BJ (cell line): ENCODE measurements at regions not wholly inside any gene's neighbourhood (a gene's known extent, or its start where the extent isn't known, plus 50 kb on each side); places are given as distances from the start of the nearest gene placed in this dataset.
"Not testable (repeated sequence)": the region's sequence is repeated elsewhere in the genome, so short reads cannot be mapped to it uniquely, and the experiment has no call there.

Experiments
- CTCF ChIA-PET: fragments of 350-600 bp; formaldehyde crosslinking; extraction: SDS; loops from one replicate; lab custom pipeline; 2021; ENCODE audit warnings: antibody characterized with exemption, inconsistent platforms; lab: Yijun Ruan, JAX
- POLR2A ChIA-PET: fragments of 300-600 bp; sonication (Branson Sonifier 250); formaldehyde crosslinking; extraction: SDS; loops from one replicate; lab custom pipeline; 2021; ENCODE audit warnings: antibody characterized with exemption; lab: Charles Lee
- DNase-seq: peaks from one replicate; pipeline ENCODE4 v3.0.0-alpha.2; 2011; ENCODE audit warnings: low read depth
- H3K27me3 ChIP-seq: 2 replicates; pipeline ENCODE4 v1.6.0; 2011; ENCODE audit warnings: low read length; ENCODE audit not compliant: control insufficient read depth, insufficient read depth
- H3K36me3 ChIP-seq: 2 replicates; pipeline ENCODE4 v1.5.1; 2011; ENCODE audit warnings: low read length; ENCODE audit not compliant: control insufficient read depth, insufficient read depth
- H3K4me3 ChIP-seq: 2 replicates; pipeline ENCODE4 v1.5.1; 2011; ENCODE audit warnings: low read depth, mild to moderate bottlenecking, control low read depth, low read length
- TF ChIP-seq, protein P1 (sequence below): IDR thresholded peaks from 2 replicates; pipeline ENCODE4 v1.5.1; 2011; ENCODE audit warnings: low read depth, mild to moderate bottlenecking, control low read depth, inconsistent platforms, low read length, moderate library complexity; ENCODE audit not compliant: insufficient read depth

GRCh38 chr9:78097541-78097940, 65.9 kb upstream of the GNAQ start:
- Histone ChIP-seq H3K27me3 (no peaks in the 10 kb centered on the region; the same call in 1 of the 2 replicates), H3K4me3 (no peak overlapping the region), H3K36me3 (no peaks in the 10 kb centered on the region)
- ChIA-PET CTCF (no interaction called here), POLR2A (no interaction called here)
- TF ChIP-seq, protein P1, sequence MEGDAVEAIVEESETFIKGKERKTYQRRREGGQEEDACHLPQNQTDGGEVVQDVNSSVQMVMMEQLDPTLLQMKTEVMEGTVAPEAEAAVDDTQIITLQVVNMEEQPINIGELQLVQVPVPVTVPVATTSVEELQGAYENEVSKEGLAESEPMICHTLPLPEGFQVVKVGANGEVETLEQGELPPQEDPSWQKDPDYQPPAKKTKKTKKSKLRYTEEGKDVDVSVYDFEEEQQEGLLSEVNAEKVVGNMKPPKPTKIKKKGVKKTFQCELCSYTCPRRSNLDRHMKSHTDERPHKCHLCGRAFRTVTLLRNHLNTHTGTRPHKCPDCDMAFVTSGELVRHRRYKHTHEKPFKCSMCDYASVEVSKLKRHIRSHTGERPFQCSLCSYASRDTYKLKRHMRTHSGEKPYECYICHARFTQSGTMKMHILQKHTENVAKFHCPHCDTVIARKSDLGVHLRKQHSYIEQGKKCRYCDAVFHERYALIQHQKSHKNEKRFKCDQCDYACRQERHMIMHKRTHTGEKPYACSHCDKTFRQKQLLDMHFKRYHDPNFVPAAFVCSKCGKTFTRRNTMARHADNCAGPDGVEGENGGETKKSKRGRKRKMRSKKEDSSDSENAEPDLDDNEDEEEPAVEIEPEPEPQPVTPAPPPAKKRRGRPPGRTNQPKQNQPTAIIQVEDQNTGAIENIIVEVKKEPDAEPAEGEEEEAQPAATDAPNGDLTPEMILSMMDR = no peak
- no peak for DNase-seq

GRCh38 chr9:78091731-78092130, 60.1 kb upstream of the GNAQ start:
- TF ChIP-seq, protein P1 = no peak
- no peak overlapping the region for H3K4me3 ChIP-seq
- POLR2A ChIA-PET = no interaction called here
- DNase-seq = no peak
- CTCF ChIA-PET = interaction anchor here (1.4 kb wide), 1 partner anchor 11 kb away, joined by 3 read pairs; no protein-coding TSS in a partner anchor
- H3K36me3 ChIP-seq = no peaks in the 10 kb centered on the region
- H3K27me3 ChIP-seq = no peaks in the 10 kb centered on the region; the same call in 1 of the 2 replicates

DNA sequence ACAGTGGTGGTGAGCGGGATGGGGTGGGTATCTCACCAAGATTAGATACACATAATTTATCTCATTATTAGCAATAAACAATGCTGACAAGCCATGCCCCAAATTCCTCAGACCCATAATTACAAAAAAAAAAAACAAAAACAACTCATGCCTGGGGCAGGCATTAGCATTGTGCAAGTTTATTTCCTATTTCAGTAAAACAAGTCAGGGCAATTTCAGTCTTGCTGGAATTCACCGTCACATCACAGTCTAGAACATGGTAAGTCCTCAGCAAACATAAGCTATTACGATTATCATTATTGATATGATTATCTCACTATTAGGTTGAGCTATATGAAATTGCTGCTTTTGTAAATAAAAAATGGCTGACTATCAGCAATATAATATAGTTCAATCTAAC, 57.5 kb upstream of the GNAQ start:
- Histone ChIP-seq H3K36me3 (no peaks in the 10 kb centered on the region), H3K27me3 (no peaks in the 10 kb centered on the region), H3K4me3 (no peak overlapping the region)
- ChIA-PET POLR2A (no interaction called here), CTCF (no interaction called here)
- DNase-seq = no peak
- TF ChIP-seq, protein P1 = no peak

DNA sequence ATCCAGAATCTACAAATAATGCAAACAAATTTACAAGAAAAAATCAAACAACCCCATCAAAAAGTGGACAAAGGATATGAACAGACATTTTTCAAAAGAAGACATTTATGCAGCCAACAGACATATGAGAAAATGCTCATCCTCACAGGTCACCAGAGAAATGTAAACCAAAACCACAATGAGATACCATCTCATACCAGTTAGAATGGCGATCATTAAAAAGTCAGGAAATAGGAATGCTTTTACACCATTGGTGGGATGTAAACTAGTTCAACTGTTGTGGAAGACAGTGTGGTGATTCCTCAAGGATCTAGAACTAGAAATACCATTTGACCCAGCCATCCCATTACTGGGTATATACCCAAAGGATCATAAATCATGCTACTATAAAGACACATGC, 56.6 kb upstream of the GNAQ start:
- H3K36me3 ChIP-seq, POLR2A ChIA-PET, H3K27me3 ChIP-seq, DNase-seq, H3K4me3 ChIP-seq, CTCF ChIA-PET: not testable (repeated sequence)
